ENCODE measurements at regions not wholly inside any gene's neighbourhood (a gene's known extent, or its start where the extent isn't known, plus 50 kb on each side); places are given as distances from the start of the nearest gene placed in this dataset.

- H3K27me3 ChIP-seq (ENCODE audit: control insufficient read depth in 4 of 4, insufficient read depth in 4 of 4, low read length in 3 of 4), result no peaks in the 10 kb centered on the region
- H3K4me3 ChIP-seq (ENCODE audit: low read depth in 1 of 3, low read length in 3 of 3), result no peak overlapping the region
- 83% methylated on average over 2 of the region's 2 CpGs for WGBS
- DNase-seq (ENCODE audit: low spot score), result no peak
- no peak for TF ChIP-seq SP1 (IDR thresholded peaks at IDR 0.05)
- no peak for TF ChIP-seq CTCF (IDR thresholded peaks at IDR 0.05; ENCODE audit: low read depth, low read length, missing input control)
- no peak for TF ChIP-seq EGR1 (IDR thresholded peaks at IDR 0.05; ENCODE audit: low read depth in 2 of 2)
- no peak for TF ChIP-seq RXRA (IDR thresholded peaks at IDR 0.05)
- TF ChIP-seq NR2F2 (IDR thresholded peaks at IDR 0.05), result no peak
- no peak for TF ChIP-seq TAF1 (conservative IDR thresholded peaks at IDR 0.05)
- TF ChIP-seq, protein P1, sequence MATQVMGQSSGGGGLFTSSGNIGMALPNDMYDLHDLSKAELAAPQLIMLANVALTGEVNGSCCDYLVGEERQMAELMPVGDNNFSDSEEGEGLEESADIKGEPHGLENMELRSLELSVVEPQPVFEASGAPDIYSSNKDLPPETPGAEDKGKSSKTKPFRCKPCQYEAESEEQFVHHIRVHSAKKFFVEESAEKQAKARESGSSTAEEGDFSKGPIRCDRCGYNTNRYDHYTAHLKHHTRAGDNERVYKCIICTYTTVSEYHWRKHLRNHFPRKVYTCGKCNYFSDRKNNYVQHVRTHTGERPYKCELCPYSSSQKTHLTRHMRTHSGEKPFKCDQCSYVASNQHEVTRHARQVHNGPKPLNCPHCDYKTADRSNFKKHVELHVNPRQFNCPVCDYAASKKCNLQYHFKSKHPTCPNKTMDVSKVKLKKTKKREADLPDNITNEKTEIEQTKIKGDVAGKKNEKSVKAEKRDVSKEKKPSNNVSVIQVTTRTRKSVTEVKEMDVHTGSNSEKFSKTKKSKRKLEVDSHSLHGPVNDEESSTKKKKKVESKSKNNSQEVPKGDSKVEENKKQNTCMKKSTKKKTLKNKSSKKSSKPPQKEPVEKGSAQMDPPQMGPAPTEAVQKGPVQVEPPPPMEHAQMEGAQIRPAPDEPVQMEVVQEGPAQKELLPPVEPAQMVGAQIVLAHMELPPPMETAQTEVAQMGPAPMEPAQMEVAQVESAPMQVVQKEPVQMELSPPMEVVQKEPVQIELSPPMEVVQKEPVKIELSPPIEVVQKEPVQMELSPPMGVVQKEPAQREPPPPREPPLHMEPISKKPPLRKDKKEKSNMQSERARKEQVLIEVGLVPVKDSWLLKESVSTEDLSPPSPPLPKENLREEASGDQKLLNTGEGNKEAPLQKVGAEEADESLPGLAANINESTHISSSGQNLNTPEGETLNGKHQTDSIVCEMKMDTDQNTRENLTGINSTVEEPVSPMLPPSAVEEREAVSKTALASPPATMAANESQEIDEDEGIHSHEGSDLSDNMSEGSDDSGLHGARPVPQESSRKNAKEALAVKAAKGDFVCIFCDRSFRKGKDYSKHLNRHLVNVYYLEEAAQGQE (IDR thresholded peaks at IDR 0.05), result no peak
- TF ChIP-seq GABPA (IDR thresholded peaks at IDR 0.05 in 1 of 2, conservative IDR thresholded peaks at IDR 0.05 in 1 of 2), result no peak
- no peak for TF ChIP-seq FOXA1 (IDR thresholded peaks at IDR 0.05)
- H3K27ac ChIP-seq (ENCODE audit: low read depth in 1 of 2, low read length in 2 of 2), result no peak overlapping the region
- H3K9me3 ChIP-seq (ENCODE audit: control insufficient read depth in 4 of 4, low read length in 3 of 4), result no peaks in the 10 kb centered on the region
- no peaks in the 10 kb centered on the region for H3K36me3 ChIP-seq (ENCODE audit: control insufficient read depth in 4 of 4, insufficient read depth in 3 of 4, low read depth in 1 of 4, low read length in 3 of 4)
- peaks cover 0 to 3% (median 0%) of the 10 kb centered on the region in 4 donors for H3K4me1 ChIP-seq (ENCODE audit: control insufficient read depth in 4 of 4, insufficient read depth in 4 of 4, low read length in 3 of 4)
- no peak overlapping the region for H3K9ac ChIP-seq (ENCODE audit: low read depth in 1 of 2, low read length in 2 of 2)
Measured at GRCh38 chr12:19895246-19896020, 456.1 kb downstream of the AEBP2 start.

GRCh38 chr12:19896041-19896440, 456.7 kb downstream of the AEBP2 start:
- Histone ChIP-seq H3K4me3 (ENCODE audit: low read depth in 1 of 3, low read length in 3 of 3) (no peak overlapping the region), H3K36me3 (ENCODE audit: control insufficient read depth in 4 of 4, insufficient read depth in 3 of 4, low read depth in 1 of 4, low read length in 3 of 4) (no peaks in the 10 kb centered on the region), H3K9me3 (ENCODE audit: control insufficient read depth in 4 of 4, low read length in 3 of 4) (no peaks in the 10 kb centered on the region), H3K4me1 (ENCODE audit: control insufficient read depth in 4 of 4, insufficient read depth in 4 of 4, low read length in 3 of 4) (peaks cover 0 to 3% (median 0%) of the 10 kb centered on the region in 4 donors), H3K9ac (ENCODE audit: low read depth in 1 of 2, low read length in 2 of 2) (no peak overlapping the region), H3K27me3 (ENCODE audit: control insufficient read depth in 4 of 4, insufficient read depth in 4 of 4, low read length in 3 of 4) (no peaks in the 10 kb centered on the region), H3K27ac (ENCODE audit: low read depth in 1 of 2, low read length in 2 of 2) (no peak overlapping the region)
- WGBS, result 92% methylated on average over 1 of the region's 1 CpG
- DNase-seq (ENCODE audit: low spot score), result no peak
- no peak for TF ChIP-seq YY1 (IDR thresholded peaks at IDR 0.05)
- TF ChIP-seq JUND (IDR thresholded peaks at IDR 0.05), result no peak
- no peak for TF ChIP-seq NR2F2 (IDR thresholded peaks at IDR 0.05)
- TF ChIP-seq, protein P1 (IDR thresholded peaks at IDR 0.05), result no peak
- TF ChIP-seq TAF1 (conservative IDR thresholded peaks at IDR 0.05), result no peak
- TF ChIP-seq RAD21 (IDR thresholded peaks at IDR 0.05), result no peak
- TF ChIP-seq ATF3 (IDR thresholded peaks at IDR 0.05), result no peak
- TF ChIP-seq, protein P2, sequence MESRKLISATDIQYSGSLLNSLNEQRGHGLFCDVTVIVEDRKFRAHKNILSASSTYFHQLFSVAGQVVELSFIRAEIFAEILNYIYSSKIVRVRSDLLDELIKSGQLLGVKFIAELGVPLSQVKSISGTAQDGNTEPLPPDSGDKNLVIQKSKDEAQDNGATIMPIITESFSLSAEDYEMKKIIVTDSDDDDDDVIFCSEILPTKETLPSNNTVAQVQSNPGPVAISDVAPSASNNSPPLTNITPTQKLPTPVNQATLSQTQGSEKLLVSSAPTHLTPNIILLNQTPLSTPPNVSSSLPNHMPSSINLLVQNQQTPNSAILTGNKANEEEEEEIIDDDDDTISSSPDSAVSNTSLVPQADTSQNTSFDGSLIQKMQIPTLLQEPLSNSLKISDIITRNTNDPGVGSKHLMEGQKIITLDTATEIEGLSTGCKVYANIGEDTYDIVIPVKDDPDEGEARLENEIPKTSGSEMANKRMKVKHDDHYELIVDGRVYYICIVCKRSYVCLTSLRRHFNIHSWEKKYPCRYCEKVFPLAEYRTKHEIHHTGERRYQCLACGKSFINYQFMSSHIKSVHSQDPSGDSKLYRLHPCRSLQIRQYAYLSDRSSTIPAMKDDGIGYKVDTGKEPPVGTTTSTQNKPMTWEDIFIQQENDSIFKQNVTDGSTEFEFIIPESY (IDR thresholded peaks at IDR 0.05), result no peak
- TF ChIP-seq CTCF (IDR thresholded peaks at IDR 0.05; ENCODE audit: low read depth, low read length, missing input control), result no peak
- TF ChIP-seq FOXA2 (IDR thresholded peaks at IDR 0.05), result no peak
- TF ChIP-seq HNF4G (IDR thresholded peaks at IDR 0.05), result no peak
- TF ChIP-seq HNF4A (conservative IDR thresholded peaks at IDR 0.05), result no peak
- TF ChIP-seq FOXA1 (IDR thresholded peaks at IDR 0.05), result no peak
- no peak for TF ChIP-seq RXRA (IDR thresholded peaks at IDR 0.05)
